K562 (cell line): ENCODE measurements at regions not wholly inside any gene's neighbourhood (a gene's known extent, or its start where the extent isn't known, plus 50 kb on each side); places are given as distances from the start of the nearest gene placed in this dataset.

Experiments used
- ATAC-seq: fragments of 200-7000 bp; cut with Tn5 transposase; 3 replicates; pipeline ENCODE4 v1.9.1; 2020; ENCODE audit warnings: moderate library complexity
- BruUV-seq: library from RNA; stranded (reverse); fragments of 400-500 nt; replicated peaks from 2 replicates; lab custom pipeline; 2021; lab: Mats Ljungman, UMichigan
- CTCF ChIA-PET: fragments of 300-600 bp; formaldehyde crosslinking; extraction: SDS; loops from one replicate; lab custom pipeline; 2021; ENCODE audit warnings: low intra/inter-chr PET ratio; lab: Yijun Ruan, JAX
- POLR2A ChIA-PET: fragments of 300-600, 350-650 bp; sonication (Branson Sonifier 250); formaldehyde crosslinking; extraction: SDS; loops from one replicate; lab custom pipeline; 2021; ENCODE audit warnings: antibody characterized with exemption, inconsistent platforms; lab: Yijun Ruan, JAX
- DNase-seq, 4 experiments: peaks; one replicate each; pipeline versions ENCODE4 v3.0.0 to v3.0.0-alpha.2; 2011 to 2018; ENCODE audit warnings: low spot score in 3 of 4, mixed read lengths in 3 of 4; ENCODE audit errors: extremely low read depth in 1 of 4
- FAIRE-seq: peaks from 2 replicates; lab custom pipeline; 2011; peaks lifted over from hg19 to GRCh38; lab: Jason Lieb, UNC
- H2AFZ ChIP-seq: 2 replicates; pipeline ENCODE4 v1.6.0; 2011; ENCODE audit warnings: low read depth, low read length, control low read depth, inconsistent platforms
- H3K27ac ChIP-seq: fragments of 200-600 bp; 3 replicates; pipeline ENCODE4 v1.8.0; 2011; ENCODE audit warnings: low read depth, mild to moderate bottlenecking, control low read depth, inconsistent platforms, low read length, moderate library complexity, mixed read lengths; ENCODE audit errors: extremely low read depth
- H3K27me3 ChIP-seq, 2 experiments: fragments of 300-600 bp in 1 of 2; 2 replicates in 1 of 2; 3 replicates in 1 of 2; pipeline versions ENCODE4 v1.6.0 to v1.8.0; 2011; ENCODE audit warnings: inconsistent platforms in 2 of 2, low read length in 2 of 2, mild to moderate bottlenecking in 1 of 2, mixed read lengths in 1 of 2, moderate library complexity in 1 of 2; ENCODE audit not compliant: control insufficient read depth in 2 of 2, insufficient read depth in 2 of 2
- H3K36me3 ChIP-seq: fragments of 300-600 bp; 3 replicates; pipeline ENCODE4 v1.8.0; 2011; ENCODE audit warnings: mild to moderate bottlenecking, low read length, inconsistent platforms; ENCODE audit not compliant: control insufficient read depth, insufficient read depth
- H3K4me1 ChIP-seq, 2 experiments: fragments of 200-600 bp in 1 of 2; replicated peaks in 1 of 2; 2 replicates in 1 of 2; 3 replicates in 1 of 2; pipeline versions ENCODE4 v1.5.1 to v1.8.0; 2011; ENCODE audit warnings: inconsistent platforms in 2 of 2, low read length in 2 of 2, mild to moderate bottlenecking in 1 of 2, mixed read lengths in 1 of 2, moderate library complexity in 1 of 2; ENCODE audit not compliant: control insufficient read depth in 2 of 2, insufficient read depth in 2 of 2
- H3K4me2 ChIP-seq: 2 replicates; pipeline ENCODE4 v1.6.1; 2011; ENCODE audit warnings: low read length, control low read depth, inconsistent platforms, mixed read lengths; ENCODE audit not compliant: insufficient read depth
- H3K4me3 ChIP-seq: fragments of 200-600 bp; sonication (generic), shearing (Covaris generic); 2 replicates; pipeline ENCODE4 v1.5.1; 2016; ENCODE audit warnings: control low read depth, inconsistent platforms
- H3K79me2 ChIP-seq: fragments of 200-600 bp; 3 replicates; pipeline ENCODE4 v1.8.0; 2011; ENCODE audit warnings: low read length, inconsistent platforms; ENCODE audit not compliant: control insufficient read depth, insufficient read depth
- H3K9ac ChIP-seq, 2 experiments: 2 replicates each; pipeline versions ENCODE4 v1.6.0 to v1.6.1; 2011; ENCODE audit warnings: low read depth in 2 of 2, low read length in 2 of 2, control low read depth in 1 of 2, inconsistent platforms in 1 of 2, mild to moderate bottlenecking in 1 of 2, mixed read lengths in 1 of 2; ENCODE audit not compliant: insufficient read depth in 1 of 2
- H3K9me1 ChIP-seq: one replicate; pipeline ENCODE4 v1.6.0; 2011; ENCODE audit warnings: inconsistent platforms, mild to moderate bottlenecking, low read length, moderate library complexity; ENCODE audit not compliant: control insufficient read depth, insufficient read depth
- H3K9me3 ChIP-seq: replicated peaks from 2 replicates; pipeline ENCODE4 v1.5.1; 2011; ENCODE audit warnings: low read depth, low read length, inconsistent platforms; ENCODE audit not compliant: control insufficient read depth, insufficient read depth
- H4K20me1 ChIP-seq: replicated peaks from 2 replicates; pipeline ENCODE4 v1.6.1; 2011; ENCODE audit warnings: low read length, inconsistent platforms, mixed read lengths; ENCODE audit not compliant: control insufficient read depth, insufficient read depth
- CAMTA2 ChIP-seq: fragments of 250-450 bp; sonication (Bioruptor Pico); conservative IDR thresholded peaks from 2 replicates; pipeline ENCODE4 v1.5.1; 2022
- CSDE1 ChIP-seq, 2 experiments: fragments of 450-650 bp; IDR thresholded peaks; 2 replicates each; pipeline ENCODE4 v1.6.1; 2016; ENCODE audit warnings: mild to moderate bottlenecking in 1 of 2
- FOXP4 ChIP-seq: sonication (generic); formaldehyde crosslinking; IDR thresholded peaks from 2 replicates; pipeline ENCODE4 v1.8.0; 2022; ENCODE audit warnings: mild to moderate bottlenecking, missing genetic modification reagents, borderline replicate concordance
- PHB2 ChIP-seq: fragments of 450-650 bp; IDR thresholded peaks from 2 replicates; pipeline ENCODE4 v1.6.1; 2017; ENCODE audit warnings: low read depth
- REST ChIP-seq, 2 experiments: fragments of 450-650 bp; formaldehyde crosslinking in 1 of 2; IDR thresholded peaks; 2 replicates each; pipeline versions ENCODE4 v1.4.0 to v1.6.1; 2014 to 2020; ENCODE audit warnings: mild to moderate bottlenecking in 2 of 2, borderline replicate concordance in 1 of 2, low read depth in 1 of 2
- ZNF444 ChIP-seq: fragments of 250-450 bp; sonication (Bioruptor Pico); IDR thresholded peaks from 2 replicates; pipeline ENCODE4 v1.4.0; 2020; ENCODE audit warnings: mild to moderate bottlenecking, moderate library complexity
- WGBS: fragments of 100-300 bp; shearing (Covaris generic); methylation state at CpG from one replicate; pipeline ENCODE4 v1.1.6; 2016; ENCODE audit warnings: low coverage, mixed read lengths; ENCODE audit not compliant: insufficient coverage; ENCODE audit errors: missing lambda C conversion rate; 5-methylcytosine and 5-hydroxymethylcytosine counted together
- in situ Hi-C: fragments of 300-500 bp; cut with MboI; formaldehyde crosslinking; loops from 4 replicates; pipeline ENCODE4 v1.15.0; 2018; ENCODE audit warnings: inconsistent platforms, mixed read lengths
- intact Hi-C: fragments of 100-400 bp; cut with micrococcal nuclease; formaldehyde crosslinking; loops from 2 replicates; pipeline ENCODE4 v1.14.2; 2022

- H3K27ac ChIP-seq, result no peak overlapping the region
- no peak for FAIRE-seq
- H3K79me2 ChIP-seq, result no peaks in the 10 kb centered on the region
- no peak overlapping the region for H3K4me2 ChIP-seq
- H3K9me1 ChIP-seq, result no peaks in the 10 kb centered on the region
- no peaks in the 10 kb centered on the region for H3K36me3 ChIP-seq
- H3K9me3 ChIP-seq, result no peaks in the 10 kb centered on the region
- no peak for ATAC-seq
- ChIA-PET CTCF (no interaction called here), POLR2A (no interaction called here)
- no peak overlapping the region for H3K4me3 ChIP-seq
- DNase-seq, result no peak
- no peak overlapping the region for H2AFZ ChIP-seq
- TF ChIP-seq ZNF444 (CRISPR knock-in tag) (no peak), CAMTA2 (CRISPR knock-in tag) (no peak), PHB2 (no peak), CSDE1 (IDR thresholded peaks at IDR 0.05) (no peak)
- no peak overlapping the region for H3K9ac ChIP-seq
- in situ Hi-C loops (no loop called here), intact Hi-C loops (no loop called here)
- 0% methylated on average over 3 of the region's 3 CpGs for WGBS
- H3K27me3 ChIP-seq, result peaks cover 0 to 4% of the 10 kb centered on the region in 2 experiments; a peak in 3 of 5 replicates
- no peaks in the 10 kb centered on the region for H4K20me1 ChIP-seq
- H3K4me1 ChIP-seq, result no peaks in the 10 kb centered on the region
- BruUV-seq, result no TSS peak
These were observed 70.3 kb upstream of the KLHL29 start for GRCh38 chr2:23314687-23315086.

- H3K4me1 ChIP-seq, result no peaks in the 10 kb centered on the region
- H3K9me1 ChIP-seq, result no peaks in the 10 kb centered on the region
- ATAC-seq (no peak), DNase-seq (no peak), FAIRE-seq (no peak)
- H3K9me3 ChIP-seq, result no peaks in the 10 kb centered on the region
- H3K36me3 ChIP-seq, result no peaks in the 10 kb centered on the region
- ChIA-PET CTCF (interaction anchor here (0.5 kb wide), 1 partner anchor 29 kb away, joined by 4 read pairs; no protein-coding TSS in a partner anchor), POLR2A (interaction anchor here (0.8 kb wide), 1 partner anchor 10 kb away, joined by 4 read pairs; no protein-coding TSS in a partner anchor)
- TF ChIP-seq FOXP4 (no peak), REST (IDR thresholded peaks at IDR 0.05; ENCODE audit: borderline replicate concordance) (no peak), REST (CRISPR knock-in tag; IDR thresholded peaks at IDR 0.05; ENCODE audit: low read depth) (0 out of 2 replicates have a peak, but pooled peaks have one; percentile 44)
- intact Hi-C loops, result no loop called here
- no peak overlapping the region for H3K9ac ChIP-seq
- H3K27me3 ChIP-seq, result peaks cover 4 to 22% of the 10 kb centered on the region in 2 experiments; a peak in 4 of 5 replicates
- H2AFZ ChIP-seq, result no peak overlapping the region
- BruUV-seq, result no TSS peak
- 0% methylated on average over 7 of the region's 8 CpGs for WGBS
- no peak overlapping the region for H3K4me3 ChIP-seq
- in situ Hi-C loops, result no loop called here
- H3K79me2 ChIP-seq, result no peaks in the 10 kb centered on the region
- H4K20me1 ChIP-seq, result no peaks in the 10 kb centered on the region
- H3K4me2 ChIP-seq, result no peak overlapping the region
- H3K27ac ChIP-seq, result no peak overlapping the region
These were observed 64.9 kb upstream of the KLHL29 start for GRCh38 chr2:23320058-23320457.
